Endothelial cell (in vitro differentiated cells): ENCODE measurements at regions not wholly inside any gene's neighbourhood (a gene's known extent, or its start where the extent isn't known, plus 50 kb on each side); places are given as distances from the start of the nearest gene placed in this dataset.

Source experiments
- DNase-seq: peaks from one replicate; pipeline ENCODE4 v3.0.0; 2021; ENCODE audit warnings: low spot score
- H3K27ac Mint-ChIP-seq: one replicate; pipeline ENCODE4 v1.8.0; 2021; ENCODE audit warnings: mixed read lengths, inconsistent platforms; ENCODE audit not compliant: unreplicated experiment
- H3K27me3 Mint-ChIP-seq: one replicate; pipeline ENCODE4 v1.8.0; 2021; ENCODE audit warnings: mild to moderate bottlenecking, moderate library complexity, mixed read lengths, inconsistent platforms; ENCODE audit not compliant: unreplicated experiment
- H3K36me3 Mint-ChIP-seq: one replicate; pipeline ENCODE4 v1.8.0; 2021; ENCODE audit warnings: mild to moderate bottlenecking, low read depth, mixed read lengths, inconsistent platforms; ENCODE audit not compliant: unreplicated experiment
- H3K4me1 Mint-ChIP-seq: one replicate; pipeline ENCODE4 v1.8.0; 2021; ENCODE audit warnings: mild to moderate bottlenecking, mixed read lengths, inconsistent platforms; ENCODE audit not compliant: unreplicated experiment
- H3K4me3 Mint-ChIP-seq: one replicate; pipeline ENCODE4 v1.8.0; 2021; ENCODE audit warnings: mild to moderate bottlenecking, mixed read lengths, inconsistent platforms; ENCODE audit not compliant: unreplicated experiment
- H3K9me3 Mint-ChIP-seq: one replicate; pipeline ENCODE4 v1.8.0; 2021; ENCODE audit warnings: mixed read lengths, inconsistent platforms; ENCODE audit not compliant: unreplicated experiment
- CTCF ChIP-seq: fragments of 200-600 bp; sonication (generic); IDR thresholded peaks from one replicate; pipeline ENCODE4 v1.5.0; 2021; ENCODE audit warnings: antibody characterized with exemption; ENCODE audit not compliant: unreplicated experiment

- DNase-seq, result no peak
- TF ChIP-seq CTCF, result no peak
- H3K36me3 Mint-ChIP-seq, result no peaks in the 10 kb centered on the region
- no peak overlapping the region for H3K4me3 Mint-ChIP-seq
- peaks cover 3% of the 10 kb centered on the region for H3K4me1 Mint-ChIP-seq
- no peaks in the 10 kb centered on the region for H3K27me3 Mint-ChIP-seq
- H3K27ac Mint-ChIP-seq, result no peak overlapping the region
- no peaks in the 10 kb centered on the region for H3K9me3 Mint-ChIP-seq
Observed at GRCh38 chr15:31934821-31935220, 95.5 kb upstream of the CHRNA7 start.

- Mint-ChIP-seq H3K27ac (no peak overlapping the region), H3K27me3 (peaks cover 4% of the 10 kb centered on the region)
- TF ChIP-seq CTCF, result no peak
Observed at GRCh38 chr15:31953478-31953877, 76.8 kb upstream of the CHRNA7 start.

GRCh38 chr15:31954374-31955172 lies 75.7 kb upstream of the CHRNA7 start:
- no peak for TF ChIP-seq CTCF
- peaks cover 6% of the 10 kb centered on the region for H3K27me3 Mint-ChIP-seq
- no peak for DNase-seq
- no peak overlapping the region for H3K27ac Mint-ChIP-seq
- H3K36me3 Mint-ChIP-seq, result peaks cover 5% of the 10 kb centered on the region
- H3K4me3 Mint-ChIP-seq, result no peak overlapping the region
- H3K4me1 Mint-ChIP-seq, result no peaks in the 10 kb centered on the region
- no peaks in the 10 kb centered on the region for H3K9me3 Mint-ChIP-seq

More at GRCh38 chr15:31953478-31953877, 76.8 kb upstream of the CHRNA7 start:
- Mint-ChIP-seq H3K9me3 (no peaks in the 10 kb centered on the region), H3K4me3 (no peak overlapping the region), H3K36me3 (no peaks in the 10 kb centered on the region), H3K4me1 (no peaks in the 10 kb centered on the region)
- peak; percentile 22 for DNase-seq

- Mint-ChIP-seq H3K27ac (no peak overlapping the region), H3K27me3 (peaks cover 6% of the 10 kb centered on the region), H3K36me3 (peaks cover 6% of the 10 kb centered on the region), H3K9me3 (no peaks in the 10 kb centered on the region), H3K4me1 (no peaks in the 10 kb centered on the region), H3K4me3 (no peak overlapping the region)
- DNase-seq, result no peak
- TF ChIP-seq CTCF, result no peak
Observed at GRCh38 chr15:31955734-31956133, 74.6 kb upstream of the CHRNA7 start.

- DNase-seq, result no peak
- Mint-ChIP-seq H3K27ac (no peak overlapping the region), H3K4me3 (no peak overlapping the region), H3K4me1 (no peaks in the 10 kb centered on the region), H3K27me3 (peaks cover 6% of the 10 kb centered on the region), H3K36me3 (peaks cover 6% of the 10 kb centered on the region), H3K9me3 (no peaks in the 10 kb centered on the region)
- TF ChIP-seq CTCF, result no peak
Observed at GRCh38 chr15:31957581-31957980, 72.7 kb upstream of the CHRNA7 start.
